Activated naive CD8-positive, alpha-beta T cell (primary cell): ENCODE measurements at regions not wholly inside any gene's neighbourhood (a gene's known extent, or its start where the extent isn't known, plus 50 kb on each side); places are given as distances from the start of the nearest gene placed in this dataset.

Experiments
- H3K27ac Mint-ChIP-seq: one replicate; pipeline ENCODE4 v1.8.0; 2021; ENCODE audit warnings: mixed read lengths
- H3K27me3 Mint-ChIP-seq: one replicate; pipeline ENCODE4 v1.8.0; 2021; ENCODE audit warnings: mixed read lengths
- H3K36me3 Mint-ChIP-seq: one replicate; pipeline ENCODE4 v1.8.0; 2021; ENCODE audit warnings: mixed read lengths
- H3K4me1 Mint-ChIP-seq: one replicate; pipeline ENCODE4 v1.8.0; 2021; ENCODE audit warnings: low read depth, mixed read lengths
- H3K4me3 Mint-ChIP-seq: one replicate; pipeline ENCODE4 v1.8.0; 2021; ENCODE audit warnings: mild to moderate bottlenecking, mixed read lengths
- H3K9me3 Mint-ChIP-seq: one replicate; pipeline ENCODE4 v1.8.0; 2021; ENCODE audit warnings: low read depth, mixed read lengths

DNA sequence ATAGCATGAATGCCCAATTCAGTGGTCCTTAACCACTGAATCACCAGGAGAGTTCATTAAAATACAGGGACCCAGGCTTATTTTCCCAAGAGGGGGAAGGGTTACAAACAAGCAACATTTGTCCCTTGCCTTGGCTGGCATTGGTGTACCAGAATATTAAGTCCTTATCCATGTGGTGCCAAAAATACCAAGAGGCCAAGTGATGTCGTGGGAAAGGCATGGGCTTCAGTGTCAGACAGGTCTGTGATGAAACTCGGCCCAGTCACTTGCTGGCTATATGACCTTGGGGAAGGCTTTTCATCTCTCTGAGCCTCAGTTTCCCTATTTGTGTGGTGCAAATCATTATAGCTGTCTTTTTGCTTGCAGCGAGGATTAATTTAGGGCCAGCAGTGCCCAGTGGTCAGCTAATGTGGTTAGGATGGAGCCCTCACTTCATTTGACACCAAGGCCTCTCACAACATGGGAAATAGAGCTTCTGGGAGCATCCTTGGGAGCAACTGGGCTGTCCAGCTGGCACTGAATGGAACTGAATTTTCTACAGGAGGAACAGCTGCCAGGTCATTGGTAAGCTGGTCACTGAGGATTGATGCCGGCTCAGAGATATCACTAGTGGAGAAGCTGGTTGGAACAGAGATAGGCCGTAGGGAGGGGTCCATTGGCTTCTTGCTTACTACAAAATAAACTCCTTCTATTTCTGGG lies 77.2 kb upstream of the PPP2R5A start:
- H3K9me3 Mint-ChIP-seq, result no peaks in the 10 kb centered on the region
- no peak overlapping the region for H3K4me3 Mint-ChIP-seq
- H3K36me3 Mint-ChIP-seq, result no peaks in the 10 kb centered on the region
- H3K27me3 Mint-ChIP-seq, result no peaks in the 10 kb centered on the region
- H3K27ac Mint-ChIP-seq, result no peak overlapping the region
- H3K4me1 Mint-ChIP-seq, result no peaks in the 10 kb centered on the region

DNA sequence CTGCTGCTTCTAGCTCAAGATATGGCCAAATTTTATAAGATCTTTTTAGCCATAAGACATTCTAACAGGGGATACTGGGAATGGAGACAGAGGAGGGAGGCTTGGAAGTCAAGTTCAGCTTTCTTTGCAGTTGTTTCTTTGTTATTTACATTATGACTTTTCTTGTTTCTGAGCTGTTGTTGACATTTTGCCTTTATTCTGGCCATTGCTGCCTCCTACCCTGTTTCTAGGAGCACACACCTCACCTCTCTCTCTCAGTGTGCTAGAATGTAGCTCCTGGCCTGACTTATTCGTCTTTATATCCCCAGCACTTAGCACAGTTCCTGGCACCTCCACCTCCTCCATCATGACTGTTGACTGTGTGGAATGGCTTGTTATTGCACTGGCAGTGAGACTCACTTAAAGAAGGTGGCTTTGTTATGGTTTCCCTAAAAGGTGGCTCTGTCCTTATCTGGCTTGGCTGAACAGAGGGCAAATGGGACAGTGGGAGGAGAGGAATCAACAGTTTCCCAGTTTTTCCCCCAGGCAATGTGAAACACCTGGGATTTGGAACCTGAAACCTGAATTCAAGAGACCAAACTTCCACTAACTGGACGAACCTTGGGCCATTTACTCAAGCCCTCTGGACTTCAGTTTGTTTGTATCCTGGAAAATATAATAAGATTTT lies 76.1 kb upstream of the PPP2R5A start:
- Mint-ChIP-seq H3K36me3 (no peaks in the 10 kb centered on the region), H3K27me3 (no peaks in the 10 kb centered on the region), H3K9me3 (no peaks in the 10 kb centered on the region), H3K27ac (no peak overlapping the region), H3K4me3 (no peak overlapping the region), H3K4me1 (no peaks in the 10 kb centered on the region)

DNA sequence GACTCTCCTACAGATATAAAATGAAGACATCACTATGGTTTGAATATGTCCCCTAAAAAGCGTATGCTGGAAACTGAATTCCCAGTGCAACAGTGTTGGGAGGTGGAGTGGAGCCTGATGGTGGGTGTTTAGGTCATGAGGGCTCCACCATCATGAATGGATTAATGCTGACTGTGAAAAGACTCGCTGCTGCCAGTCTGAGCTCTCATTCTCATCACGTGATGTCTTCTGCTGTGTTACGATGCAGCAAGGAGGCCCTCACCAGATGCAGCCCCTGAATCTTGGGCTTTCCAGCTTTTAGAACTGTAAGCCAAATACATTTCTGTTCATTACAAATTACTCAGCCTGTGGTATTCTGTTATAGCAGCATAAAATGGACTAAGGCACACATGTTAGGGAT lies 73.8 kb upstream of the PPP2R5A start:
- no peak overlapping the region for H3K27ac Mint-ChIP-seq

DNA sequence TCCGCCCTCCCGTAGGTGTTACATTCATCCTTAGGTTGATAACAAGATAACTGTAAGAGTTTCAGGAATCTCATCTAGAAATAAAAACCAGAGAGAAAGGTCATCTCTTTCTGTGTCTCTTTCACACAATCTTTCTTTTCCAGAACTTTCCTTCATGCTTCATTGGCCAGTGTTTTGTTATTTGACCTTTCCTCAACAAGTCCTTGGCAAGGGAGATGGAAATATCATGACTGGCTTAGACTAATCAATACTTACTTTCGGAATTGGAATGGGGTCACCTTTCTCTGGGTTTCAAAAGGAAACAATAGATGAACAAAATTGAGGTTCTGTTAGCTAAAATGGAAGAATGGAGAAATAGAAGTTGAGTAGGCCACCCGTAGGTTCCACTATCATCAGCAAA lies 72.9 kb upstream of the PPP2R5A start:
- Mint-ChIP-seq H3K4me1 (no peaks in the 10 kb centered on the region), H3K27ac (no peak overlapping the region), H3K9me3 (no peaks in the 10 kb centered on the region), H3K4me3 (no peak overlapping the region), H3K36me3 (no peaks in the 10 kb centered on the region), H3K27me3 (no peaks in the 10 kb centered on the region)

More for the DNA sequence above, 73.8 kb upstream of the PPP2R5A start:
- H3K4me1 Mint-ChIP-seq, result no peaks in the 10 kb centered on the region
- no peak overlapping the region for H3K4me3 Mint-ChIP-seq
- H3K27me3 Mint-ChIP-seq, result no peaks in the 10 kb centered on the region
- H3K9me3 Mint-ChIP-seq, result no peaks in the 10 kb centered on the region
- no peaks in the 10 kb centered on the region for H3K36me3 Mint-ChIP-seq

DNA sequence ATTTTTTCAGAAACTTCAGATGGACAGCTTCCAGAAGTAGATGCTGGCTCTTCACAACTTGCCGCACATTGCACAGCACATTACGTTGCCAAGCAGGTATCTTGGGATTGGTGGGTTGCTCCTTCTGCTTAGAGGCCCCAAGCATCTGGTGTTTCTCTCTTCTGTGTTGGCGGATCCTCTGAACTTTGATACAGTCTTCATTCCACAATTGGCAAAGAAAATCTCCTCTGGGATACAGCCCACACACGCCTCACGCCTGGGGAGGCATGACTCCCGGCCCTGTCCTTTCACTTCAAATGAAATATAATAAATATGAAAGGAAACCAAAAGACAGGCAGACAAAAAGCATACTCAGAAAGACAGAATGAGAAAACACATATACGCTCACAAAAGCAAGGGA lies 72.3 kb upstream of the PPP2R5A start:
- no peak overlapping the region for H3K27ac Mint-ChIP-seq
- no peaks in the 10 kb centered on the region for H3K4me1 Mint-ChIP-seq
- H3K9me3 Mint-ChIP-seq, result no peaks in the 10 kb centered on the region
- no peak overlapping the region for H3K4me3 Mint-ChIP-seq
- no peaks in the 10 kb centered on the region for H3K36me3 Mint-ChIP-seq
- no peaks in the 10 kb centered on the region for H3K27me3 Mint-ChIP-seq

DNA sequence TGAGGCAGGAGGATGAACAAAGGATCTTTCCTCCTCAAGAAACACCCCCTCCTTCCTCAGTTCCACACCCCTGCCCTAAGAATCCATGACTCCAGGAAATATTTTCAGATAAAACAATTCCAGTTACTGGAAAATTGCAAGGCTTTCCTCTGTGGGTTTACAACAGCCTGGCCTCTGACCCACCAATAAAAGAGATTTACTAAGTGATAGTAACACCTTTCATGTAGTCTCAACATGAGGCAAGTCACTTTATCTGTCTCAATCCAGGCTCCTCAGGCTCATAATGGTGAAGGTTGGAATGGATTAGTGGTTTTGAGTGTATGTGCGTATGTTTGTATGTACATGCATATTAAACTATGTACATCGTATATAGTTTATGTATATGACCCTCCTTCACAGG lies 71.4 kb upstream of the PPP2R5A start:
- Mint-ChIP-seq H3K4me3 (no peak overlapping the region), H3K36me3 (no peaks in the 10 kb centered on the region), H3K27ac (no peak overlapping the region), H3K27me3 (no peaks in the 10 kb centered on the region), H3K9me3 (no peaks in the 10 kb centered on the region), H3K4me1 (peaks cover 5% of the 10 kb centered on the region)

DNA sequence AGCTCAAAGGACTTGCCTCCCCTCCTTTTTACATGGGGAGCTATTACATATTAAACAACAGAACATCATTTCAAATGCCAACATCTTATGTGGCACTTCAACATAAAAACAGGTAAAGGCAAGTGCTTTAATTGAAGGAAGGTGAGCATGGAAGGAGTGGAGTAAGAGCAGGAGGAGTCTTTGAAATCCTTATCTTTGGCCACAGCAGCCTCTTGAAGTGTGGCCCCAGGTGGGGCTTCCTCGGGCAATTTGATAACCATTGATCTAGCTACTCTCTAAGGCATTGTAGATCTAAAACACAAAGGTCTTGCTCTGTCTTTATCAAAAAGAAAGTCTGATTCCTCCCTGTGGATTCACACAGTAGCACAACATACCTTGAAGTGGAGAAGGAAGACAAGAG lies 70.9 kb upstream of the PPP2R5A start:
- Mint-ChIP-seq H3K27me3 (no peaks in the 10 kb centered on the region), H3K4me3 (no peak overlapping the region), H3K36me3 (no peaks in the 10 kb centered on the region), H3K9me3 (no peaks in the 10 kb centered on the region), H3K4me1 (peaks cover 10% of the 10 kb centered on the region), H3K27ac (no peak overlapping the region)

DNA sequence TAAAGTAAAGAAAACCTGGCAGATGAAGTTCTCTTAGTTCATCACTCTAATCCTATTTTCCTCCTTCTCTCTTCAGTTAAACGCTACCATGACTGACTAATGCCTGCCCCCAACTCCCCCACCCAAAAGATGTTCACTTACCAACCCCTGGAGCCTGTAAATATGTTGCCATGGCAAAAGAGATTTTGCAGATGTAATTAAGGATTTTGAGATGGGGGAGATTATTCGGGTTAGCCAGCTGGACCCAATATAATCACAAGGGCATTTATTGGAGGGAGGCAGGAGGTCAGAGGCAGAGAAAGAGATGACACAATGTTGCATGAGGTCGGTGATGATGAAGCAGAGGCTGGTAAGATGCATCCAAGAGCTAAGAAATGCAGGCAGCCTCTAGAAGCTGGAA lies 69.3 kb upstream of the PPP2R5A start:
- Mint-ChIP-seq H3K27ac (no peak overlapping the region), H3K36me3 (no peaks in the 10 kb centered on the region), H3K4me3 (no peak overlapping the region), H3K4me1 (peaks cover 14% of the 10 kb centered on the region), H3K9me3 (no peaks in the 10 kb centered on the region), H3K27me3 (no peaks in the 10 kb centered on the region)

DNA sequence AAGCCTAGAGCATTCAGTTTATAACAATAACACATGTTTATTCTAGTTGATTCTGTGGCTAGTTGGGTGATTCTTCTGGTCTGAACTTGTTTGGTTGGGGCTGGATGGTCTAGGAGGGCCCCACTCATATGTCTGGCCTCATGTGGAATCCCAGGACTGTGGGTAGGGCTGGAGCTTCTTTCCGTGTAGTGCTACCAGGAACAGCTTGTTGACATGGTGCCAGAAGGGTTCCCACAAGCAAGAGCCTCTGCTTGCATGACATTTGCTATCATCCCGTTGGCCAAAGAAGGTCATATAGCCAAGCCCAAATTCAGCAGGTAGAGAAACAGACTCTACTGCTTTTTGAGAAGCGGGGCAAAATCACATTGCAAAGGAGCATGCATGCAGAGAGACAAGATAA lies 67.6 kb upstream of the PPP2R5A start:
- Mint-ChIP-seq H3K27ac (no peak overlapping the region), H3K4me3 (no peak overlapping the region), H3K9me3 (no peaks in the 10 kb centered on the region), H3K4me1 (peaks cover 14% of the 10 kb centered on the region), H3K27me3 (no peaks in the 10 kb centered on the region), H3K36me3 (no peaks in the 10 kb centered on the region)

DNA sequence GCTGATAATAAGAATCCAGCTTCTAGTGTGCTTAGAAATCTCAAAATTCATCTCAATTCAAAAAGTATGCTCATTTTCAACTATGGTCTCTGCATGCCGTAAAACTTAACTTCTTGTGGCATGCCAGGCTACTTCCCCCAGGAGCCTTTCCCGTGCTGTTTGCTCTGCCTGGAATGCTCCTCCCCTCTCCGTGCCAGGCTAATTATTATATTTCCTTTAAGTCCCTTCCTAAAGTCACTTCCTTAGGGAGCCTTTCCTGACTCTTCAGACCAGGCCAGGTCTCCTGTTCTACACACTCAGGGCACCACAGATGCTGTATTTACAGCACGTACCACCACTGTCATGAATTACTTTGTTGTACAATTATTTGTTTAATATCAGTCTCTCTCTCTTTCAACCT lies 67.1 kb upstream of the PPP2R5A start:
- Mint-ChIP-seq H3K4me1 (peaks cover 14% of the 10 kb centered on the region), H3K36me3 (no peaks in the 10 kb centered on the region), H3K4me3 (no peak overlapping the region), H3K27me3 (no peaks in the 10 kb centered on the region), H3K9me3 (no peaks in the 10 kb centered on the region), H3K27ac (no peak overlapping the region)

DNA sequence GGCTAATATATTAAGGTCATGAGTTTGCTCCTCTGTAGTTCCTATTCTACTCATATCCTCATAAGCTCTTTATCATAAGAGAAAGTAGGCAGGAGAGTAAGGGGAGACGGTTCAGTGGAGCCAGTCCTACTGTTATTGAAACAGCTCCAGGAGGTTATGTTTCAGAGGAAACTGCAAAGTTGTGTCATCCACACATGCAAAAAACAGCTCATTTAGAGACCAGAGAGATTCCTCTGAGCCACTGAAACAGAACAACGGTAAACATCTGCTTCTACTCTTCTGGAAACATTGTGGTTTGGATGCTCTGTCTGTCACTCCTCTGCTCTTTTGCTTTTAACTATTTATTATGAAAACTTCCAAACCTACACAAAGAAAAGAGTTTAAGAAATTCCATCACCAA lies 66.3 kb upstream of the PPP2R5A start:
- Mint-ChIP-seq H3K27ac (no peak overlapping the region), H3K9me3 (no peaks in the 10 kb centered on the region), H3K4me1 (peaks cover 14% of the 10 kb centered on the region), H3K27me3 (no peaks in the 10 kb centered on the region), H3K36me3 (no peaks in the 10 kb centered on the region), H3K4me3 (no peak overlapping the region)

DNA sequence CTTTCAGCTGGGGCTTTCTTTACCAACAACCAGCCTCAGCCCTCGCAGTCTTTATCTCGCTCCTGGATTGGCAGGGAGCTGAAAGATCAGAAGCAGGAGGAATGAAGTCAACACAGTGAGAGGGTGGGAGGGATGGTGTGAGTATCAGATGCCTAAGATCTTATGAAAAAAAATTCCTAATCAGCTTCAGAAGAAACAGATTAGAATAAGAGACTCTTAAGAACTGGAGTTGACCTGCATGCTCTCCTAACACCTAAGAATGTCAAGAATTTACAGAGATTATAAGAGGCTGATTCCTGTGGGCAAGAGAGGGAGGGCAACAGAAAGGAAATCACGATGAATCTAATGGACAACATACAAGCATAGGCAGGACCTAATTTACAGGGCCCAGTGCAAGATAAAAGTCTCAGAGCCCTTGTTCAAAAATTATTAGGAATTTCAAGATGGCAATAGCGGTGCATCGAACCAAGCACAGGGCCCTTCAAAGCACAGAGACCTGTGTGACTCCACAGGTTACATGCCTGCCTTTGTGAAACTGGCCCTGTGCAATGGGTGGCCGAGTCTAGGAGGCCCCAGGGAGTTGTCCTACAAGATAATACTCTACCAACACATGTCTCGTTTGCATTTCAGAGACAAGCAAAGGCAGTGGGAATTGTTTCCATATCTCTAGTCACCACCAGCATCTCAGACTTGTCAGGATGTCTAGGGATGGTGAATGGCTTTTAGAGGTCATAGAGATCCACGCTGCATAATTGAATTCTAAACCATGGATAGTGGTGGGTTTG lies 65.3 kb upstream of the PPP2R5A start:
- H3K36me3 Mint-ChIP-seq, result no peaks in the 10 kb centered on the region
- no peak overlapping the region for H3K4me3 Mint-ChIP-seq
- no peaks in the 10 kb centered on the region for H3K9me3 Mint-ChIP-seq
- H3K27ac Mint-ChIP-seq, result no peak overlapping the region
- no peaks in the 10 kb centered on the region for H3K27me3 Mint-ChIP-seq
- peaks cover 22% of the 10 kb centered on the region for H3K4me1 Mint-ChIP-seq

DNA sequence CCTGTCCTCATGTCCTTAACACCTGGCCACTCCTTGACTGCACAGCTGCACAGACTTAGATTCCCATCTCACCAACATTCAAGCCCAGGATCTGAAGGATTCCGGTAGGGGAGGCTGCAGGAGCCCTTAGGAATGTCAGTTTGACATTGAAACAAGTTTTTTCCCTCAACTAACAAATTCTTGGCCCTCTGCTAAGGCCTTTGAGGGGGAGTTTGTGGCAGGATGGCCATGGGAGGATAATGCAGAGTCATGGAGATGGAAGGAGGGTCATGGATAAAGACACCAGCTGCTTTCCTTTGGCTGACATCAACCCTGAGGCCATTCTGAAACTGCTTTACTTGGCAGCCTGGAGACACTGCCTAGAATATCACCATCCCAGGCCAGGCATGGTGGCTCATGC lies 63.4 kb upstream of the PPP2R5A start:
- Mint-ChIP-seq H3K27me3 (no peaks in the 10 kb centered on the region), H3K36me3 (no peaks in the 10 kb centered on the region), H3K4me3 (no peak overlapping the region), H3K4me1 (peaks cover 36% of the 10 kb centered on the region), H3K27ac (no peak overlapping the region), H3K9me3 (no peaks in the 10 kb centered on the region)

DNA sequence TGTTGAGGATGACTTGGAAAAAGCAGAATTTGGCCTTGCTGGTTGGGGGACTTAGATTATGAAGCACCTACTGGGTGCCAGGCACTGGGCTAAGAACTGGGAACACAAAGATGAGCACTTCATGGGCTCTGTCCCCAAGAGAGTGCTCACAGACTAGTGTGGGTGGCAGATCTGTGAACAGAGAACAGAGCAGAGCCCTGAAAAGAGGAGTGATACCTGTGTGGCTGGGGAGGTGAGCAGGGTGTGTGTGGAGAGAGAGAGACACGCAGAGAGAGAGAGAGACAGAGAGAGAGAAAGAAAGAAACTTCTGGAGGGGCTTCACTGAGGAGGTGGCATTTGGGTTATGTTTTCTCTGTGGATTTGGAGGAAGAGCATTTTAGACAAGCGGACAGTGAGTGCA lies 61.1 kb upstream of the PPP2R5A start:
- no peak overlapping the region for H3K27ac Mint-ChIP-seq
- no peaks in the 10 kb centered on the region for H3K27me3 Mint-ChIP-seq
- no peaks in the 10 kb centered on the region for H3K9me3 Mint-ChIP-seq
- peaks cover 31% of the 10 kb centered on the region for H3K4me1 Mint-ChIP-seq
- H3K4me3 Mint-ChIP-seq, result no peak overlapping the region
- peaks cover 2% of the 10 kb centered on the region for H3K36me3 Mint-ChIP-seq

DNA sequence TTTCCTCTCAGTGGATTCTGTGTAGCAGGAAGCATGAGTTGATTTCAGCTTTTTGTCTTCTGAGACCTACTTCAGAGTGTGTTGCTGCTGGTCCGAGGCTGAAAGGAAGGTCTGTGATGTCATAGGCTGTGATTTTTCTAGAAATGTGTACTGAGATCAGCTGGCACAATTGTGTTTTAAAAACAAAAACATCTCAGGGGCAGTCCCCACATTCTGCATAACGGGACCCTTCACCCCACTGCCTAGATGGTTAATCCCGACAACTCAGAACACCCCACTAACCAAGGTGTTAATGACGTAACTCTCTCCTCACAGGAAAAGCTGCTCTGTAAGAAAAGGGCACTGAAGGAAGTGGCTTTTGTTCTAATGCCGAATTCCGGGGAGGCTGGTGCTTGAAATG lies 59.8 kb upstream of the PPP2R5A start:
- Mint-ChIP-seq H3K9me3 (no peaks in the 10 kb centered on the region), H3K36me3 (peaks cover 2% of the 10 kb centered on the region), H3K27me3 (no peaks in the 10 kb centered on the region), H3K27ac (peak overlapping the region; percentile 16), H3K4me1 (peaks cover 25% of the 10 kb centered on the region), H3K4me3 (peak overlapping the region; percentile 46)
